ENCODE measurements at regions not wholly inside any gene's neighbourhood (a gene's known extent, or its start where the extent isn't known, plus 50 kb on each side); places are given as distances from the start of the nearest gene placed in this dataset.

DNA sequence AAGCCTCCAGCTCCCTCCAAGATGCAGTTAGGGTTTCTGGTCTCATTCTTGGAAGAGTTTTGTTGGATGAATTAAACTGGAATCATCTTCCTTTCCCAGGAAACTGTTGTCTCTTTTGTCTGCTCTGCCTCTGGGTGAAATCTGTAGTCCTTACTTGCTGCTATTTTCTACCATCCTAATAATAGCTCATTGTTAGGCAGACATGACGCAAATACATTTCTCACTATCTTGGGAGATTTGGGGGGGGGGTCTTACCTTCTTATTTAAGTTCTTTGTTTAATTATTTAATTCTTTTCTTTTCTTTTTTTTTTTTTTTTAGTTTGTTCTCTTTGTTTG is 85.4 kb upstream of the DUSP10 start (continued):
- no peak for TF ChIP-seq RCOR1 (IDR thresholded peaks at IDR 0.05; ENCODE audit: low read length)
- no peak for TF ChIP-seq NRF1 (IDR thresholded peaks at IDR 0.05; ENCODE audit: low read depth, low read length)
- no peak for TF ChIP-seq SIN3A (IDR thresholded peaks at IDR 0.05; ENCODE audit: borderline replicate concordance, low read depth, low read length)
- no peak for TF ChIP-seq MAX (IDR thresholded peaks at IDR 0.05; ENCODE audit: low read depth)
- no peak for TF ChIP-seq TAF1 (IDR thresholded peaks at IDR 0.05; ENCODE audit: borderline replicate concordance, low read depth, low read length)
- no peak for TF ChIP-seq EP300 (IDR thresholded peaks at IDR 0.05; ENCODE audit: borderline replicate concordance in 1 of 2, low read depth in 1 of 2, low read length in 1 of 2)
- no peak for TF ChIP-seq SMC3 (IDR thresholded peaks at IDR 0.05; ENCODE audit: low read depth, low read length)
- no peak for TF ChIP-seq IRF3 (IDR thresholded peaks at IDR 0.05; ENCODE audit: low read depth, low read length)
- TF ChIP-seq FOXM1 (IDR thresholded peaks at IDR 0.05; ENCODE audit: low read depth) = no peak
- no peak for TF ChIP-seq GATA2 (CRISPR knock-in tag; IDR thresholded peaks at IDR 0.05)

DNA sequence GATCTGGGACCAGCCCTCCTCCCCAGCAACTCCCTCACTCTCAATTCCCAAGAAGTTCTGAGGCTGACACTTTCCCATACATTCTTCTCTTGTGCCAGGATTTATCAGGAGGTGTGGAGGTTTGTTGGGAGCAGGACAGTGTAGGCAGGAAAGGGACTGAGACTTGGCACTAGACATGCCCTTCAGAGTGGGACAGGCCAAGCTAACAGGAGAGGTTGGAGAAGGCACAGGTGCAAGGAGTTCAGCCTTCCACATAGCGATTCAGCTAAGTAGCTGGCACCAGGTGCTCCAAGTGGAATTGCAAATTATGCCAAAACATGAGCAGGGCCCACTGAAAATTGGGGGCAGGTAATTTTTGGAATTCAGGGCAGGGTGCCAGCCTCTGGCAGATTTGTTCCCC is 83.0 kb upstream of the DUSP10 start:
- TF ChIP-seq, protein P1, sequence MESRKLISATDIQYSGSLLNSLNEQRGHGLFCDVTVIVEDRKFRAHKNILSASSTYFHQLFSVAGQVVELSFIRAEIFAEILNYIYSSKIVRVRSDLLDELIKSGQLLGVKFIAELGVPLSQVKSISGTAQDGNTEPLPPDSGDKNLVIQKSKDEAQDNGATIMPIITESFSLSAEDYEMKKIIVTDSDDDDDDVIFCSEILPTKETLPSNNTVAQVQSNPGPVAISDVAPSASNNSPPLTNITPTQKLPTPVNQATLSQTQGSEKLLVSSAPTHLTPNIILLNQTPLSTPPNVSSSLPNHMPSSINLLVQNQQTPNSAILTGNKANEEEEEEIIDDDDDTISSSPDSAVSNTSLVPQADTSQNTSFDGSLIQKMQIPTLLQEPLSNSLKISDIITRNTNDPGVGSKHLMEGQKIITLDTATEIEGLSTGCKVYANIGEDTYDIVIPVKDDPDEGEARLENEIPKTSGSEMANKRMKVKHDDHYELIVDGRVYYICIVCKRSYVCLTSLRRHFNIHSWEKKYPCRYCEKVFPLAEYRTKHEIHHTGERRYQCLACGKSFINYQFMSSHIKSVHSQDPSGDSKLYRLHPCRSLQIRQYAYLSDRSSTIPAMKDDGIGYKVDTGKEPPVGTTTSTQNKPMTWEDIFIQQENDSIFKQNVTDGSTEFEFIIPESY (IDR thresholded peaks at IDR 0.05; ENCODE audit: borderline replicate concordance, low read depth) = no peak
- TF ChIP-seq RFX5 (IDR thresholded peaks at IDR 0.05; ENCODE audit: low read length) (no peak), NRF1 (IDR thresholded peaks at IDR 0.05; ENCODE audit: low read depth, low read length) (no peak), RCOR1 (IDR thresholded peaks at IDR 0.05; ENCODE audit: low read length) (no peak), EP300 (IDR thresholded peaks at IDR 0.05; ENCODE audit: borderline replicate concordance in 1 of 2, low read depth in 1 of 2, low read length in 1 of 2) (no peak), YY1 (IDR thresholded peaks at IDR 0.05; ENCODE audit: low read depth) (no peak), REST (IDR thresholded peaks at IDR 0.05; ENCODE audit: low read depth, low read length) (no peak), SIN3A (IDR thresholded peaks at IDR 0.05; ENCODE audit: borderline replicate concordance, low read depth, low read length) (no peak), SMC3 (IDR thresholded peaks at IDR 0.05; ENCODE audit: low read depth, low read length) (no peak)
- TF ChIP-seq, protein P2, sequence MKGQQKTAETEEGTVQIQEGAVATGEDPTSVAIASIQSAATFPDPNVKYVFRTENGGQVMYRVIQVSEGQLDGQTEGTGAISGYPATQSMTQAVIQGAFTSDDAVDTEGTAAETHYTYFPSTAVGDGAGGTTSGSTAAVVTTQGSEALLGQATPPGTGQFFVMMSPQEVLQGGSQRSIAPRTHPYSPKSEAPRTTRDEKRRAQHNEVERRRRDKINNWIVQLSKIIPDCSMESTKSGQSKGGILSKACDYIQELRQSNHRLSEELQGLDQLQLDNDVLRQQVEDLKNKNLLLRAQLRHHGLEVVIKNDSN (IDR thresholded peaks at IDR 0.05; ENCODE audit: borderline replicate concordance, low read depth) = no peak
- H3K9ac ChIP-seq = no peak overlapping the region
- H2AFZ ChIP-seq (ENCODE audit: low read depth) = no peak overlapping the region
- 78% methylated on average over 1 of the region's 1 CpG for WGBS (ENCODE audit: low lambda C conversion rate)
- DNase-seq = no peak
- no peaks in the 10 kb centered on the region for H3K9me3 ChIP-seq
- H3K4me2 ChIP-seq = no peak overlapping the region
- no peak overlapping the region for H3K27ac ChIP-seq (ENCODE audit: low read depth in 2 of 2, low read length in 1 of 2)
- H3K4me3 ChIP-seq (ENCODE audit: low read depth in 2 of 2, low read length in 1 of 2) = no peak overlapping the region
- ChIA-PET POLR2A (no interaction called here), CTCF (no interaction called here)
- H3K4me1 ChIP-seq (ENCODE audit: control insufficient read depth in 1 of 2, insufficient read depth in 2 of 2, low read depth in 1 of 2, low read length in 1 of 2) = peaks cover 2 to 17% of the 10 kb centered on the region in 2 experiments; a peak in 3 of 4 replicates
- no peaks in the 10 kb centered on the region for H3K79me2 ChIP-seq (ENCODE audit: insufficient read depth)
- peaks cover under 1% of the 10 kb centered on the region for H3F3A ChIP-seq (replicated peaks; ENCODE audit: insufficient read depth)
- no peaks in the 10 kb centered on the region for H4K20me1 ChIP-seq (ENCODE audit: insufficient read depth)
- H3K9me2 ChIP-seq = no peaks in the 10 kb centered on the region
- no peaks in the 10 kb centered on the region for H3K36me3 ChIP-seq (replicated peaks in 1 of 2; ENCODE audit: control insufficient read depth in 1 of 2, insufficient read depth in 2 of 2, low read length in 1 of 2)
- H3K27me3 ChIP-seq (ENCODE audit: insufficient read depth) = no peaks in the 10 kb centered on the region
